Daoy (cell line): ENCODE measurements at regions not wholly inside any gene's neighbourhood (a gene's known extent, or its start where the extent isn't known, plus 50 kb on each side); places are given as distances from the start of the nearest gene placed in this dataset.

Experiments used
- DNase-seq: peaks from one replicate; pipeline ENCODE4 v3.0.0-alpha.2; 2015; ENCODE audit warnings: low read depth

DNA sequence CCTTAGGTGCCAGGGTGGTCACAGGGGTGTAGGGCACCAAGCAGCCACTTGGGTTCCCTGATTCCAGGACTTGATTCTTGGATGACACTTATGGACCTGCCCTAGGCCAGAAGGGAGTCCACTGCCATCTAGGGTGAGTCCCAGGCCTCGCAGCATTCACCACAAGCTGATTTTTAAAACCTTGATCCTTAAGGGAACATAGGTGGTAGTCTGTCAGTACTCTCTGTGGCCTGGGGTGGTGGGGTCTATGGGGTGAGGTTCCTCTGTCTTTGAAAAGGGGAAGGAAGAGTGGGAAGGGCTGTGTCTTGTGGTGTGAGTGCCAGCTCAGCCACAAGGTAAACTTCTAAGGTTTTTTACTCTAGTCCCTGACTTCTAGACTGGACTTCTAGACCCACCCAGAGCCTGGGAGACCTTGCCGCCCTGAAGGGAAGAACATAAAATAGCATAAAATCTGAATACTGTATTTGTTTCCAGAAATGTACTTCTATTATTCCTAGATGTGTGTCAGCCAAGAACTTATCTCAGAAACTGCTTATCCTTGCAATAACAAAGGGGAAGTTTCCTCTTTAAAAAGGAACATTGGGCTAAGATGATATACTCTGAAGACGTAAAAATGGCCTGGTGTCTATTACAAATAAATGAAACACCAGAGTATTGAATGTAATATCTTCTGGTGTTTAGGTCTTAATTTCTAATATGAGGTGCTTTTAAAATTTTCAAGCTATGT, 757.3 kb downstream of the LTN1 start:
- no peak for DNase-seq

DNA sequence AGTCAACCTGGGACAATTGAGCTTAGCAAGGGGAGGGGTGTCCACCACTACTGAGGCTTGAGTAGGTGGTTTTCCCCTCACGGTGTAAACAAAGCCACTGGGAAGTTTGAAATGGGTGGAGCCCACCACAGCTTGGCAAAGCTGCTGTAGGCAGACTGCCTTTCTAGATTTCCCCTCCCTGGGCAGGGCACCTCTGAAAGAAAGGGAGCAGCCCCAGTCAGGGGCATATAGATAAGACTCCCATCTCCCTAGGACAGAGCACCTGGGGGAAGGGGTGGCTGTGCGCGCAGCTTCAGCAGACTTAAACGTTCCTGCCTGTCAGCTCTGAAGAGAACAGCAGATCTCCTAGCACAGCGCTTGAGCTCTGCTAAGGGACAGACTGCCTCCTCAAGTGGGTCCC, 758.4 kb downstream of the LTN1 start:
- DNase-seq = no peak

DNA sequence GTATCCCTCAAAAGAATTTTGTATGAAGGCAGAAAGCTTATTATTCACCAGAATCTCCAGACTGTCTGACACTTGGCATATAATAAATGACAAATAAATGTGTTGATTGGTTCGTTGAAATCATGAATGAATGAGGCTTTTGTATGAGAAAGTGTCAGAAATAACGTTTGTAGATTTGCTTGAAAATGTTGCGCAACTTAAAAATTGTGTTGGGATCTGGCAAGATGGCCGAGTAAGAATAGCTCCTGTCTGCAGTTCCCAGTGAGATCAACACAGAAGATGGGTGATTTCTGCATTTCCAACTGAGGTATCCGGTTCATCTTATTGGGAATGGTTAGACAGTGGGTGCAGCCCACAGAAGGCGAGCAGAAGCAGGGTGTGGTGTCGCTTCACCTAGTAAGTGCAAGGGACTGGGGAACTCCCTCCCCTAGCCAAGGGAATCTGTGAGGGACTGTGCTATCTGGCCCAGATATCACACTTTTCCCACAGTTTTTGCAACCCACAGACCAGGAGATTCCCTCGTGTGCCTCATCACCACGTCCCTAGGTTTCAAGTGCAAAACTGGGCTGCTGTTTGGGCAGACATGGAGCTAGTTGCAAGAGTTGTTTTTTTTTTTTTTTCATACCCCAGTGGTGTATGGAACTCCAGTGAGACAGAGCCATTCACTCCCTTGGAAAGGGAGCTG, 759.0 kb downstream of the LTN1 start:
- DNase-seq = no peak

DNA sequence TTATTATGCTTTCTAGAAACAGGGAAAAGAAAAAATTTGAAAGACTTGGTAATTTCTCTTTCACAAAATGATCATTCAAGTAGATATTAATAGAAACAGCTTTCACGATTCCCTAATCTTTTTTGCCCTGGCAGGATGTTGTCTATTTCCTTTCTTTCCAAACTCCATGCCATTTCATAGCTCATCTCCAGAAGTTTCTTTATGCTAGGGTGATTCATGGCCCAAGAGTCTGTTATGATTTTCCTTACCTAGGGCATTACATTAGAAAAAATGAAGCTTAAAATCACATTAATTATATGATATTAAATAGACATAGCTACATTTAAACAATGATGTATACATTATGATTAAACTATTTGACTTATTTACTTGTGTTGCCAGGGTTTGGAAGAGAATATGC, 762.1 kb downstream of the LTN1 start:
- DNase-seq = no peak

GRCh38 chr21:28229814-28230213, 762.9 kb downstream of the LTN1 start:
- DNase-seq = no peak

GRCh38 chr21:28228636-28228995, 764.1 kb downstream of the LTN1 start:
- no peak for DNase-seq

- no peak for DNase-seq
Measured at GRCh38 chr21:28227881-28228635, 764.6 kb downstream of the LTN1 start.

DNA sequence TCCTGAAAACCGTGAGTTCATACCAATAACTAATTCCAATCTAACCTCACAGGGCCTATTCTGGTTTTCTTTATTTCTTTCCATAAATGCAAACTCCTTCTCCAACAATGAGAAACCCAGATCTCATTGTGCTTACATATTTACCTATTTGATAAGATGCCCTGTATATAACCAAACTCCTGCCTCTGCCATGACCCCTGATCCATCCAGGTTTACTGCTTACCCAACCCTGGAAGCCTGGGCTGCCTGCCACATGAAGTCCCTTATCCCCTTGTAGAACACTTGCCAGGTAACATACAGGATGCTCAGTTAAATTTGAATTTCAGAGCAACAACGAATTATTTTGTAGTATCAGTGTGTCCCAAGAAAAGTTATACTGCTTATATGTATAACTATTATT, 766.1 kb downstream of the LTN1 start:
- no peak for DNase-seq

GRCh38 chr21:28224191-28224726, 768.4 kb downstream of the LTN1 start:
- no peak for DNase-seq

DNA sequence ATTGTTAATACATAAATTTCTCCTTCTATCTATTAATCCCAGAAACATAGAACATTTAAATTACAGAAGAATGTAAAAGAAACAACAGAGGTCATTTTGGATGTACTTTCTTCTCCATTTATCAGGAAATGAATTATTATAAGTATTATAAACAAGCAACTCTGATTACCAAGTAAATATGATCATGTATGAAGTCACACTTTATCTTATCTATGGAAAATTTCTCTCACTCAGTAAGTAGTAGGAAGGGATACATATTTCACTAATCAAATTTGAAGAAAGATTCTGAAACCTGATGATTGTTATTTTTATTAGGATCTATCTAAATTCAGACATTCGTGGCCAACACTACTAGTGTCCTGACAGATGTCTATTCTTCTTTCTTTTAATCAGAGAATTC, 770.7 kb downstream of the LTN1 start:
- DNase-seq = no peak

GRCh38 chr21:28220680-28221079, 772.0 kb downstream of the LTN1 start:
- DNase-seq = no peak

- DNase-seq = no peak
Measured at GRCh38 chr21:28216976-28217523, 775.6 kb downstream of the LTN1 start.

GRCh38 chr21:28215214-28215954, 777.3 kb downstream of the LTN1 start:
- DNase-seq = peak; percentile 38

- DNase-seq = no peak
Measured at GRCh38 chr21:28214786-28215185, 777.9 kb downstream of the LTN1 start.

DNA sequence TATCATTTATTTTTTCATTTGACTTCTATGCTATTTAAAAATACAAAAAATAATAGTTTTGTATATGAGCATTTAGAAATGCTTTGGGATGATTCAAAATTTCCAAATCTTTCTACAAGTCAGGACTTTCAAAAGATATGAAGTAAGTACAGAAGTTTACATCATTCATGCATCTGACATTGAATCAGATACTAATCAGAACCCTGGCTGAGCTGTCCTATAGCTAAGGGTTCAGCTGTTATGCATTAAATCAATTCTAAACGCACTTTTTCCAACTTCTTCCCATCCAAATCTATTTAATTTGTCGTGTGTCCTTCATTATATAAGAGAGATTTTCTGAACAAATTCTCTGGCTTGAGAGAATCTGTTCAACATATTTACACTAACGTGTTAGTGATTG, 779.4 kb downstream of the LTN1 start:
- no peak for DNase-seq

DNA sequence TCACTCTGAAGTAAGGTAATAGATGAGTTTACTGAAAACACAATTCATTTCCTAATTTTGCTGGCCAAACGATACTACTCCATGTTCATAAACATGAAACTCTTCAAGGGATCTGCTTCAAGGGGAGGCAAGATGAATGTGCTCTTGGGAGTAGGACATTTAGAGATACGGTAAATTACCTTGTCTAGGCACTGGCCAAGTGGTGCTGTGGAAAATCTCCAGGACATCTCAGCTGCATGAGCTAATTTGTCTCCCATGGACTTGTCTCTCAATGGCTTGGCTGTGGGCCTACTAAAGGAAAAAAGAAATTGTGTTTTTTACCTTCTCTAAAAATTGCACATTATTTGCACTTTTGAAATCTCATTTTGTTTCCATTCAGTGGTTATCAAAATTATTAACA, 780.6 kb downstream of the LTN1 start:
- no peak for DNase-seq

GRCh38 chr21:28207436-28208173, 785.1 kb downstream of the LTN1 start:
- DNase-seq = peak; percentile 5

GRCh38 chr21:28200726-28201125, 792.0 kb downstream of the LTN1 start:
- DNase-seq = no peak

GRCh38 chr21:28196981-28197380, 795.7 kb downstream of the LTN1 start:
- DNase-seq = no peak

GRCh38 chr21:28193189-28193588, 799.5 kb downstream of the LTN1 start:
- DNase-seq = no peak

- DNase-seq = no peak
Measured at GRCh38 chr21:28186604-28187003, 806.1 kb downstream of the LTN1 start.
